ENCODE measurements at regions not wholly inside any gene's neighbourhood (a gene's known extent, or its start where the extent isn't known, plus 50 kb on each side); places are given as distances from the start of the nearest gene placed in this dataset.

DNA sequence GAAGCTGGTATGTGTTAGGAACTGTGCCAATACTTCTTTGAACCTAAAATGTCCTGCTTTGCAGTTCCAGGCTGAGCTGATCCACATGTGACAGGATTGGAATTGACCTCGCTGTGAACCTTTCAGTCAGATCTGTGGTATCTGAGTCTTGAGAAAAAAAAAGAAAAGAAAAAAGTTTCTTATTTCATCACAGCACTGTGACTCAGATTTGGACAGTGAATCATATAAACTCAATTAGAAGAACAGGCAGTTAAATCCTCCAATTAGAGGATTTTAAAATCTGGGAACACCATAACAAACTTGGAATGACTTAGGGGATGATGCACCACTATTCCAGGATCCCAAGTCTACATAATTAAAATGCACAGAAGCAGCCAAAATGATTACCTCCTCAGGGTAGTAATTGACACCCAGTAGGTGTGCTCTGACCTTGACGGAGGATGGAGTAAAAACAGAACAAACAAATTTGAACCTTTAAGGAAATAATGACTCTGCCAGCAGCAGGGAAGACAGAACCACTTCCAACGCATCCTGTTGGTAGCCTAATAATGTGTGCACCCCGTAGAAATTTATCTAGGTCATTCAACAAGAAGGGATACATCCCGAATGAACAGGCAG lies 57.8 kb upstream of the RAI14 start:
- TF ChIP-seq YY1 (IDR thresholded peaks at IDR 0.05; ENCODE audit: insufficient read depth, insufficient read length) (no peak), SUZ12 (IDR thresholded peaks at IDR 0.05; ENCODE audit: extremely low read depth, insufficient read depth, insufficient read length) (no peak), ZNF274 (IDR thresholded peaks at IDR 0.05; ENCODE audit: low read depth, low read length) (no peak)

Data from NT2/D1 (cell line).